ENCODE measurements at regions not wholly inside any gene's neighbourhood (a gene's known extent, or its start where the extent isn't known, plus 50 kb on each side); places are given as distances from the start of the nearest gene placed in this dataset.

DNA sequence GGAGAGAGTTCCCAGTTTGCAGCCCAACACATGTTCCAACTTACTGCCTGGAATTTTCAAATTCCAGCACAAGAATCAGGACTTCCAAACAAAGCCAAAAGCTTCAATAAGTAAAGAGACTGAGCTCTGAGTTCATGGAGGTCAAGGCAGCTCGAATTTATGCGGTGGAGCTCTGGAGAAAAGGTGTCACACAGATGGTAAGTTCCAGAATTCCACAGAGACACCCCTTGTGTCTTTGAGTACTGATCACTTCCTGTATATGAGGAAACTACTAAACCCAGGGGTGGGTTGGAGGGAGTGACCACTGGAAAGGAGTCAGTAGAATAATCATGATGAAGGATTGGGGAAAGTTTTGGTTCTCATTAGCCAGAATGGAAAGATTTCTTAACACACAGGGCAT, 118.5 kb upstream of the GUCY1A1 start:
- Histone ChIP-seq H3K36me3 (ENCODE audit: insufficient read depth, low read length) (no peaks in the 10 kb centered on the region), H3K9me3 (ENCODE audit: control insufficient read depth in 1 of 2, low read length in 2 of 2) (no peaks in the 10 kb centered on the region), H3K4me3 (ENCODE audit: low read length in 2 of 2) (no peak overlapping the region), H3K27me3 (ENCODE audit: insufficient read depth, low read length) (no peaks in the 10 kb centered on the region), H3K27ac (ENCODE audit: low read depth, low read length) (no peak overlapping the region), H3K4me1 (ENCODE audit: insufficient read depth, low read length) (no peaks in the 10 kb centered on the region)
- DNase-seq = no peak
- intact Hi-C loops (cut with micrococcal nuclease) = no loop called here
- ChIA-PET POLR2A (ENCODE audit: partially characterized antibody) (no interaction called here), CTCF (ENCODE audit: partially characterized antibody) (no interaction called here)
- H3K4me1 Mint-ChIP-seq = no peaks in the 10 kb centered on the region
- peaks cover 0 to 9% (median 3%) of the 10 kb centered on the region in 8 donors for H3K9me3 Mint-ChIP-seq
- H3K4me3 Mint-ChIP-seq = no peak overlapping the region
- H3K27ac Mint-ChIP-seq = no peak overlapping the region
- no peaks in the 10 kb centered on the region for H3K36me3 Mint-ChIP-seq
- no peaks in the 10 kb centered on the region for H3K27me3 Mint-ChIP-seq

GRCh38 chr4:155546451-155546850, 120.2 kb upstream of the GUCY1A1 start:
- no peak overlapping the region for H3K27ac ChIP-seq (ENCODE audit: low read depth, low read length)
- ChIA-PET CTCF (ENCODE audit: partially characterized antibody) (no interaction called here), POLR2A (ENCODE audit: partially characterized antibody) (no interaction called here)
- H3K27me3 Mint-ChIP-seq = no peaks in the 10 kb centered on the region
- H3K27ac Mint-ChIP-seq = no peak overlapping the region
- H3K9me3 Mint-ChIP-seq = peaks cover 0 to 2% (median 0%) of the 10 kb centered on the region in 8 donors
- no peaks in the 10 kb centered on the region for H3K27me3 ChIP-seq (ENCODE audit: insufficient read depth, low read length)
- H3K9me3 ChIP-seq (ENCODE audit: control insufficient read depth in 1 of 2, low read length in 2 of 2) = no peaks in the 10 kb centered on the region
- no peak overlapping the region for H3K4me3 Mint-ChIP-seq
- no peaks in the 10 kb centered on the region for H3K36me3 Mint-ChIP-seq
- H3K4me3 ChIP-seq (ENCODE audit: low read length in 2 of 2) = no peak overlapping the region
- no peak for DNase-seq
- intact Hi-C loops (cut with micrococcal nuclease) = no loop called here
- no peaks in the 10 kb centered on the region for H3K4me1 Mint-ChIP-seq
- H3K36me3 ChIP-seq (ENCODE audit: insufficient read depth, low read length) = no peaks in the 10 kb centered on the region
- H3K4me1 ChIP-seq (ENCODE audit: insufficient read depth, low read length) = no peaks in the 10 kb centered on the region

DNA sequence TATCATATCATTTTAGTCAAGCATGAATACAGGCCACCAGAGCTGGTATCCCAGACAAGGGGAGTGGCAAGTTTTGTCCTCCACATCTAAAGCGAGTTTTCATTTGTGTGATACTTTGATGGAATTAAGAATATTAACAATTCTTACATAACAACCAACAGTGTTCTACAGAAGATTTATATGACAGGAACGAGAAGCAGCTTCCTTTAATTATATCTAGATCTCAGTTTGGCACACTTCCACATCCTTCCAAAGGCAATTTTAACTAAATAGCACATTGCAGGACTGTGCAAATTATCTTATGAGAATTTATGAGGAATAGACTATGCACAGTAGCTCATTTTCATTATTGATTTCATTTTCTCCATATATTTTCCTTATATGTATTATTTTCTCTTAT, 121.2 kb upstream of the GUCY1A1 start:
- H3K27ac Mint-ChIP-seq = no peak overlapping the region
- H3K27me3 ChIP-seq (ENCODE audit: insufficient read depth, low read length) = no peaks in the 10 kb centered on the region
- no peaks in the 10 kb centered on the region for H3K4me1 ChIP-seq (ENCODE audit: insufficient read depth, low read length)
- intact Hi-C loops (cut with micrococcal nuclease) = no loop called here
- H3K9me3 ChIP-seq (ENCODE audit: control insufficient read depth in 1 of 2, low read length in 2 of 2) = no peaks in the 10 kb centered on the region
- H3K9me3 Mint-ChIP-seq = peaks cover 0 to 2% (median 0%) of the 10 kb centered on the region in 8 donors
- no peak for DNase-seq
- no peaks in the 10 kb centered on the region for H3K36me3 Mint-ChIP-seq
- POLR2A ChIA-PET (ENCODE audit: partially characterized antibody) = no interaction called here
- H3K4me3 ChIP-seq (ENCODE audit: low read length in 2 of 2) = no peak overlapping the region
- H3K36me3 ChIP-seq (ENCODE audit: insufficient read depth, low read length) = no peaks in the 10 kb centered on the region
- CTCF ChIA-PET (ENCODE audit: partially characterized antibody) = no interaction called here
- no peak overlapping the region for H3K27ac ChIP-seq (ENCODE audit: low read depth, low read length)
- H3K4me1 Mint-ChIP-seq = no peaks in the 10 kb centered on the region
- H3K27me3 Mint-ChIP-seq = no peaks in the 10 kb centered on the region
- H3K4me3 Mint-ChIP-seq = no peak overlapping the region

GRCh38 chr4:155544547-155544946, 122.1 kb upstream of the GUCY1A1 start:
- Mint-ChIP-seq H3K4me1 (no peaks in the 10 kb centered on the region), H3K27ac (no peak overlapping the region), H3K27me3 (no peaks in the 10 kb centered on the region), H3K4me3 (no peak overlapping the region), H3K36me3 (no peaks in the 10 kb centered on the region), H3K9me3 (peaks cover 0 to 2% (median 0%) of the 10 kb centered on the region in 8 donors)
- DNase-seq = no peak
- Histone ChIP-seq H3K4me3 (ENCODE audit: low read length in 2 of 2) (no peak overlapping the region), H3K4me1 (ENCODE audit: insufficient read depth, low read length) (no peaks in the 10 kb centered on the region), H3K27me3 (ENCODE audit: insufficient read depth, low read length) (no peaks in the 10 kb centered on the region), H3K36me3 (ENCODE audit: insufficient read depth, low read length) (no peaks in the 10 kb centered on the region), H3K9me3 (ENCODE audit: control insufficient read depth in 1 of 2, low read length in 2 of 2) (no peaks in the 10 kb centered on the region), H3K27ac (ENCODE audit: low read depth, low read length) (no peak overlapping the region)
- intact Hi-C loops (cut with micrococcal nuclease) = no loop called here
- CTCF ChIA-PET (ENCODE audit: partially characterized antibody) = interaction anchor here (1.2 kb wide), 1 partner anchor 15 kb away, joined by 3 read pairs; no protein-coding TSS in a partner anchor
- POLR2A ChIA-PET (ENCODE audit: partially characterized antibody) = no interaction called here

- H3K36me3 Mint-ChIP-seq = no peaks in the 10 kb centered on the region
- H3K27me3 Mint-ChIP-seq = no peaks in the 10 kb centered on the region
- Histone ChIP-seq H3K27me3 (ENCODE audit: insufficient read depth, low read length) (no peaks in the 10 kb centered on the region), H3K4me1 (ENCODE audit: insufficient read depth, low read length) (no peaks in the 10 kb centered on the region), H3K36me3 (ENCODE audit: insufficient read depth, low read length) (no peaks in the 10 kb centered on the region), H3K9me3 (ENCODE audit: control insufficient read depth in 1 of 2, low read length in 2 of 2) (no peaks in the 10 kb centered on the region), H3K4me3 (ENCODE audit: low read length in 2 of 2) (no peak overlapping the region), H3K27ac (ENCODE audit: low read depth, low read length) (no peak overlapping the region)
- H3K4me1 Mint-ChIP-seq = no peaks in the 10 kb centered on the region
- no peak overlapping the region for H3K4me3 Mint-ChIP-seq
- peaks cover 0 to 2% (median 0%) of the 10 kb centered on the region in 8 donors for H3K9me3 Mint-ChIP-seq
- ChIA-PET CTCF (ENCODE audit: partially characterized antibody) (no interaction called here), POLR2A (ENCODE audit: partially characterized antibody) (no interaction called here)
- no peak overlapping the region for H3K27ac Mint-ChIP-seq
- no peak for DNase-seq
- intact Hi-C loops (cut with micrococcal nuclease) = no loop called here
Measured at GRCh38 chr4:155543126-155543765, 123.4 kb upstream of the GUCY1A1 start.

- H3K27ac Mint-ChIP-seq = no peak overlapping the region
- peaks cover 0 to 2% (median 0%) of the 10 kb centered on the region in 8 donors for H3K9me3 Mint-ChIP-seq
- H3K4me3 ChIP-seq (ENCODE audit: low read length in 2 of 2) = no peak overlapping the region
Measured at GRCh38 chr4:155542415-155542814, 124.2 kb upstream of the GUCY1A1 start.

DNA sequence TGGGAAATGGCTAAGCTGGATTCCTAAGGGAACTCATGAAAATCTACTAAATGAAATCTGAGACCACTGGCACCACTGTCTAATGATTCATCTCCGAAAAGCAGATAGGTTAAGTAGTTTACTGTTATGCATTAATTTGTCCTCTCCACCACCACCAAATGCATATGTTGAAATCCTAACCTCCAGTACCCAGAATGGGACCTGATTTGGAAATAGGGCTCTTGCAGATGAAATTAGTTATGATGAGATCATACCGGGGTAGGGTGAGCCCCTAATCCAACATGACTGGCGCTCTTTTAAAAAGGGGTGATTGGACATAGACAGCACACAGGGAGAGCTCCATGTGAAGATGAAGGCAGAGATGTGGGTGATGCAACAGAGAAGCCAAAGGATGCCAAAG, 124.9 kb upstream of the GUCY1A1 start:
- DNase-seq = no peak
- Histone ChIP-seq H3K4me1 (ENCODE audit: insufficient read depth, low read length) (no peaks in the 10 kb centered on the region), H3K27ac (ENCODE audit: low read depth, low read length) (no peak overlapping the region), H3K4me3 (ENCODE audit: low read length in 2 of 2) (no peak overlapping the region), H3K36me3 (ENCODE audit: insufficient read depth, low read length) (no peaks in the 10 kb centered on the region), H3K9me3 (ENCODE audit: control insufficient read depth in 1 of 2, low read length in 2 of 2) (no peaks in the 10 kb centered on the region), H3K27me3 (ENCODE audit: insufficient read depth, low read length) (no peaks in the 10 kb centered on the region)
- intact Hi-C loops (cut with micrococcal nuclease) = no loop called here
- H3K4me3 Mint-ChIP-seq = no peak overlapping the region
- no peaks in the 10 kb centered on the region for H3K36me3 Mint-ChIP-seq
- H3K4me1 Mint-ChIP-seq = no peaks in the 10 kb centered on the region
- H3K27ac Mint-ChIP-seq = no peak overlapping the region
- ChIA-PET POLR2A (ENCODE audit: partially characterized antibody) (no interaction called here), CTCF (ENCODE audit: partially characterized antibody) (no interaction called here)
- no peaks in the 10 kb centered on the region for H3K27me3 Mint-ChIP-seq
- peaks cover 0 to 2% (median 0%) of the 10 kb centered on the region in 8 donors for H3K9me3 Mint-ChIP-seq

More at GRCh38 chr4:155542415-155542814, 124.2 kb upstream of the GUCY1A1 start:
- intact Hi-C loops (cut with micrococcal nuclease) = no loop called here
- H3K36me3 ChIP-seq (ENCODE audit: insufficient read depth, low read length) = no peaks in the 10 kb centered on the region
- H3K27ac ChIP-seq (ENCODE audit: low read depth, low read length) = no peak overlapping the region
- no peaks in the 10 kb centered on the region for H3K27me3 Mint-ChIP-seq
- H3K4me1 ChIP-seq (ENCODE audit: insufficient read depth, low read length) = no peaks in the 10 kb centered on the region
- ChIA-PET CTCF (ENCODE audit: partially characterized antibody) (no interaction called here), POLR2A (ENCODE audit: partially characterized antibody) (no interaction called here)
- DNase-seq = no peak
- no peaks in the 10 kb centered on the region for H3K36me3 Mint-ChIP-seq
- H3K9me3 ChIP-seq (ENCODE audit: control insufficient read depth in 1 of 2, low read length in 2 of 2) = no peaks in the 10 kb centered on the region
- H3K4me1 Mint-ChIP-seq = no peaks in the 10 kb centered on the region
- no peak overlapping the region for H3K4me3 Mint-ChIP-seq
- no peaks in the 10 kb centered on the region for H3K27me3 ChIP-seq (ENCODE audit: insufficient read depth, low read length)

GRCh38 chr4:155540698-155541097, 126.0 kb upstream of the GUCY1A1 start:
- Histone ChIP-seq H3K4me3 (ENCODE audit: low read length in 2 of 2) (no peak overlapping the region), H3K9me3 (ENCODE audit: control insufficient read depth in 1 of 2, low read length in 2 of 2) (no peaks in the 10 kb centered on the region), H3K36me3 (ENCODE audit: insufficient read depth, low read length) (no peaks in the 10 kb centered on the region), H3K27ac (ENCODE audit: low read depth, low read length) (no peak overlapping the region), H3K4me1 (ENCODE audit: insufficient read depth, low read length) (no peaks in the 10 kb centered on the region), H3K27me3 (ENCODE audit: insufficient read depth, low read length) (no peaks in the 10 kb centered on the region)
- H3K4me3 Mint-ChIP-seq = no peak overlapping the region
- CTCF ChIA-PET (ENCODE audit: partially characterized antibody) = no interaction called here
- H3K9me3 Mint-ChIP-seq = peaks cover 0 to 2% (median 0%) of the 10 kb centered on the region in 8 donors
- H3K27ac Mint-ChIP-seq = no peak overlapping the region
- H3K27me3 Mint-ChIP-seq = no peaks in the 10 kb centered on the region
- intact Hi-C loops (cut with micrococcal nuclease) = no loop called here
- no peaks in the 10 kb centered on the region for H3K4me1 Mint-ChIP-seq
- DNase-seq = no peak
- H3K36me3 Mint-ChIP-seq = no peaks in the 10 kb centered on the region
- POLR2A ChIA-PET (ENCODE audit: partially characterized antibody) = no interaction called here

Measured in CD4-positive, alpha-beta memory T cell (primary cell).